HCT116 (cell line): ENCODE measurements at regions not wholly inside any gene's neighbourhood (a gene's known extent, or its start where the extent isn't known, plus 50 kb on each side); places are given as distances from the start of the nearest gene placed in this dataset.

Experiments
- ATAC-seq: fragments of 200-7000 bp; cut with Tn5 transposase; 2 replicates; pipeline ENCODE4 v1.9.1; 2020; ENCODE audit warnings: mild to moderate bottlenecking, moderate library complexity
- BruUV-seq: library from RNA; stranded (reverse); fragments of 400-500 nt; replicated peaks from 2 replicates; lab custom pipeline; 2021; lab: Mats Ljungman, UMichigan
- CTCF ChIA-PET: fragments of 300-600 bp; sonication (Branson Sonifier 250); formaldehyde crosslinking; loops from one replicate; lab custom pipeline; 2021; ENCODE audit warnings: antibody characterized with exemption; lab: Charles Lee
- POLR2A ChIA-PET: fragments of 300-600, 350-600 bp; sonication (Branson Sonifier 250); formaldehyde crosslinking; loops from one replicate; lab custom pipeline; 2021; ENCODE audit warnings: antibody characterized with exemption; lab: Charles Lee
- RAD21 ChIA-PET, 2 experiments: fragments of 300-600 bp; sonication (Branson Sonifier 250); formaldehyde crosslinking; loops; one replicate each; lab custom pipeline; 2023; ENCODE audit warnings: low total read pairs in 2 of 2; ENCODE audit not compliant: uncharacterized antibody in 2 of 2, unreplicated experiment in 2 of 2, low non-redundant PET in 1 of 2; lab: Charles Lee
- DNase-seq: peaks from one replicate; pipeline ENCODE4 v3.0.0-alpha.2; 2010; ENCODE audit warnings: low read depth, low spot score
- H2AFZ ChIP-seq: fragments of 200-600 bp; shearing (Covaris generic), sonication (generic); 2 replicates; pipeline ENCODE4 v1.6.1; 2017; ENCODE audit warnings: low read depth, mixed run types, mixed read lengths, antibody characterized with exemption, low read length; ENCODE audit not compliant: poor library complexity, severe bottlenecking
- H3K27ac ChIP-seq: 2 replicates; pipeline ENCODE4 v1.5.1; 2012; ENCODE audit warnings: low read depth, low read length
- H3K27me3 ChIP-seq: fragments of 200-600 bp; sonication (generic); 2 replicates; pipeline ENCODE4 v1.6.1; 2016; ENCODE audit warnings: mixed run types, low read length, mixed read lengths; ENCODE audit not compliant: insufficient read depth
- H3K36me3 ChIP-seq, 2 experiments: fragments of 200-500 bp in 1 of 2; fragments of 200-600 bp in 1 of 2; sonication (Bioruptor generic) in 1 of 2; sonication (generic) in 1 of 2; 2 replicates each; pipeline versions ENCODE4 v1.5.1 to v1.6.1; 2014 to 2016; ENCODE audit warnings: low read length in 2 of 2, inconsistent platforms in 1 of 2, mixed read lengths in 1 of 2, mixed run types in 1 of 2; ENCODE audit not compliant: insufficient read depth in 2 of 2, control insufficient read depth in 1 of 2
- H3K4me1 ChIP-seq, 2 experiments: fragments of 200-600 bp in 1 of 2; sonication (generic) in 1 of 2; 2 replicates each; pipeline versions ENCODE4 v1.5.1 to v1.6.1; 2012 to 2017; ENCODE audit warnings: low read length in 2 of 2, inconsistent platforms in 1 of 2, mild to moderate bottlenecking in 1 of 2, mixed read lengths in 1 of 2, mixed run types in 1 of 2, moderate library complexity in 1 of 2; ENCODE audit not compliant: insufficient read depth in 2 of 2, control insufficient read depth in 1 of 2
- H3K4me2 ChIP-seq: fragments of 200-600 bp; sonication (generic); 2 replicates; pipeline ENCODE4 v1.6.1; 2017; ENCODE audit warnings: mixed run types, low read length, mixed read lengths
- H3K4me3 ChIP-seq, 2 experiments: fragments of 200-600 bp in 1 of 2; sonication (generic) in 1 of 2; replicated peaks in 1 of 2; 2 replicates each; pipeline ENCODE4 v1.5.1; 2011 to 2016; ENCODE audit warnings: low read length in 2 of 2, control low read depth in 1 of 2, low read depth in 1 of 2, mild to moderate bottlenecking in 1 of 2, mixed read lengths in 1 of 2, mixed run types in 1 of 2
- H3K79me2 ChIP-seq: fragments of 200-600 bp; sonication (generic); 2 replicates; pipeline ENCODE4 v1.6.1; 2017; ENCODE audit warnings: mild to moderate bottlenecking, mixed run types, low read length, moderate library complexity, mixed read lengths; ENCODE audit not compliant: insufficient read depth
- H3K9ac ChIP-seq: fragments of 200-600 bp; sonication (generic); 2 replicates; pipeline ENCODE4 v1.6.1; 2016; ENCODE audit warnings: low read length, mixed read lengths
- H3K9me2 ChIP-seq: fragments of 200-600 bp; sonication (generic), shearing (Covaris generic); 2 replicates; pipeline ENCODE4 v1.6.1; 2017; ENCODE audit warnings: mixed run types, mild to moderate bottlenecking, moderate library complexity; ENCODE audit not compliant: insufficient read depth
- H3K9me3 ChIP-seq, 2 experiments: fragments of 200-500 bp in 1 of 2; fragments of 200-600 bp in 1 of 2; sonication (Bioruptor generic) in 1 of 2; sonication (generic) in 1 of 2; 2 replicates each; pipeline ENCODE4 v1.6.1; 2014 to 2017; ENCODE audit warnings: low read length in 2 of 2, mixed read lengths in 2 of 2, inconsistent platforms in 1 of 2, low read depth in 1 of 2, mild to moderate bottlenecking in 1 of 2, mixed run types in 1 of 2, moderate library complexity in 1 of 2; ENCODE audit not compliant: control insufficient read depth in 1 of 2, insufficient read depth in 1 of 2
- H4K20me1 ChIP-seq: fragments of 200-600 bp; sonication (generic), shearing (Covaris generic); 2 replicates; pipeline ENCODE4 v1.6.1; 2017; ENCODE audit warnings: mixed run types, mild to moderate bottlenecking, moderate library complexity; ENCODE audit not compliant: insufficient read depth
- CBX3 ChIP-seq: IDR thresholded peaks from 2 replicates; pipeline ENCODE4 v1.6.1; 2012; ENCODE audit warnings: low read depth
- CEBPB ChIP-seq: IDR thresholded peaks from 2 replicates; pipeline ENCODE4 v1.6.1; 2012; ENCODE audit warnings: low read depth
- ELF1 ChIP-seq: IDR thresholded peaks from 2 replicates; pipeline ENCODE4 v1.6.1; 2012; ENCODE audit warnings: low read depth, borderline replicate concordance
- EZH2 ChIP-seq: fragments of 200-600 bp; sonication (generic); IDR thresholded peaks from 2 replicates; pipeline ENCODE4 v1.6.1; 2017; ENCODE audit warnings: antibody characterized with exemption, mixed run types
- EZH2phosphoT487 ChIP-seq: fragments of 200-600 bp; IDR thresholded peaks from 2 replicates; pipeline ENCODE4 v1.6.1; 2018; ENCODE audit warnings: antibody characterized with exemption, borderline replicate concordance
- POLR2A ChIP-seq: IDR thresholded peaks from 2 replicates; pipeline ENCODE4 v1.7.0; 2011; ENCODE audit warnings: borderline replicate concordance; ENCODE audit not compliant: insufficient read depth, insufficient read length; ENCODE audit errors: extremely low read depth
- RAD21 ChIP-seq: IDR thresholded peaks from 2 replicates; pipeline ENCODE4 v1.6.1; 2012; ENCODE audit warnings: low read depth, mild to moderate bottlenecking
- SIN3A ChIP-seq: IDR thresholded peaks from 2 replicates; pipeline ENCODE4 v1.6.1; 2012; ENCODE audit warnings: low read depth
- SP1 ChIP-seq: IDR thresholded peaks from 2 replicates; pipeline ENCODE4 v1.6.1; 2012; ENCODE audit warnings: low read depth
- SRF ChIP-seq: IDR thresholded peaks from 2 replicates; pipeline ENCODE4 v1.6.1; 2012; ENCODE audit warnings: low read depth
- TCF7L2 ChIP-seq: IDR thresholded peaks from 2 replicates; pipeline ENCODE4 v1.7.0; 2011; ENCODE audit warnings: borderline replicate concordance, inconsistent platforms; ENCODE audit not compliant: insufficient read depth, insufficient read length; ENCODE audit errors: extremely low read depth
- YY1 ChIP-seq: IDR thresholded peaks from 2 replicates; pipeline ENCODE4 v1.6.1; 2011; ENCODE audit warnings: low read length, low read depth, moderate library complexity, mild to moderate bottlenecking; ENCODE audit not compliant: insufficient replicate concordance; ENCODE audit errors: extremely low read depth
- ZFX ChIP-seq: fragments of 450-650 bp; IDR thresholded peaks from 2 replicates; pipeline ENCODE4 v1.6.1; 2017
- intact Hi-C: fragments of 100-400 bp; cut with micrococcal nuclease; formaldehyde crosslinking; loops from 2 replicates; pipeline ENCODE4 v1.10.0; 2022
- TF ChIP-seq, protein P1 (sequence below): IDR thresholded peaks from 2 replicates; pipeline ENCODE4 v1.6.1; 2012; ENCODE audit warnings: low read depth
- TF ChIP-seq, protein P2 (sequence below): IDR thresholded peaks from 2 replicates; pipeline ENCODE4 v1.6.1; 2012
- TF ChIP-seq, protein P3 (sequence below): IDR thresholded peaks from 2 replicates; pipeline ENCODE4 v1.6.1; 2012

DNA sequence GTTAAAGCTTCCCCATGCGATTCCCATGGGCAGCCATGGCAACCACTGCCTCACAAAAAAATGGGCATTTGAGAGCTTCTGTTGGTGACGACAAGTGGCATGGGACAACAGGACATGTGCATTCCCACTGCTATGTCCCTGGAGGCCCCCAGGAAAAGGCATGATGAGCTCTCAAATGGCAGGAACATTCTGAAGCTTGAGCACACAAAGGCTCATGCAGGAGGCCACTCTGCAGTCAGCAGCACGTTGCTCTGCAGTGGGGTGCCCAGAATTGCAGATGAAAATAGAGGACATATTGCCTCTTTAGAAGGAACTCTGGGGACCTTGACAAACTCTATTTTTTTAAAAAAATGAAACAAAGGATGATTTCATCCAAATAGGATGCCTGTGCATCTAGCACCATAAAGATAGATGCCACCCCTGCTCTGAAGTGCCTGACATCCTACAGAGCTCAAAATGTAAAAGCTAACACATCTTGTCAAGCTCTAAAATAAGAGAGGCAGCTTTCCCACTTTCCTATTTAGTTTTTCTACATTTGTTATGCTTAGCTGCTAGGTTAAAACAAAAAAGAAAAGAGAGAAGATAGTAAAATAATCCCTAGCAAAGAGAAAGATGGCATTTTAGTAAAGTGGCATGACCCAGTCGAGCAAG lies 277.6 kb upstream of the ZC3H12C start:
- intact Hi-C loops, result no loop called here
- no peaks in the 10 kb centered on the region for H3K27me3 ChIP-seq
- TF ChIP-seq, protein P1, sequence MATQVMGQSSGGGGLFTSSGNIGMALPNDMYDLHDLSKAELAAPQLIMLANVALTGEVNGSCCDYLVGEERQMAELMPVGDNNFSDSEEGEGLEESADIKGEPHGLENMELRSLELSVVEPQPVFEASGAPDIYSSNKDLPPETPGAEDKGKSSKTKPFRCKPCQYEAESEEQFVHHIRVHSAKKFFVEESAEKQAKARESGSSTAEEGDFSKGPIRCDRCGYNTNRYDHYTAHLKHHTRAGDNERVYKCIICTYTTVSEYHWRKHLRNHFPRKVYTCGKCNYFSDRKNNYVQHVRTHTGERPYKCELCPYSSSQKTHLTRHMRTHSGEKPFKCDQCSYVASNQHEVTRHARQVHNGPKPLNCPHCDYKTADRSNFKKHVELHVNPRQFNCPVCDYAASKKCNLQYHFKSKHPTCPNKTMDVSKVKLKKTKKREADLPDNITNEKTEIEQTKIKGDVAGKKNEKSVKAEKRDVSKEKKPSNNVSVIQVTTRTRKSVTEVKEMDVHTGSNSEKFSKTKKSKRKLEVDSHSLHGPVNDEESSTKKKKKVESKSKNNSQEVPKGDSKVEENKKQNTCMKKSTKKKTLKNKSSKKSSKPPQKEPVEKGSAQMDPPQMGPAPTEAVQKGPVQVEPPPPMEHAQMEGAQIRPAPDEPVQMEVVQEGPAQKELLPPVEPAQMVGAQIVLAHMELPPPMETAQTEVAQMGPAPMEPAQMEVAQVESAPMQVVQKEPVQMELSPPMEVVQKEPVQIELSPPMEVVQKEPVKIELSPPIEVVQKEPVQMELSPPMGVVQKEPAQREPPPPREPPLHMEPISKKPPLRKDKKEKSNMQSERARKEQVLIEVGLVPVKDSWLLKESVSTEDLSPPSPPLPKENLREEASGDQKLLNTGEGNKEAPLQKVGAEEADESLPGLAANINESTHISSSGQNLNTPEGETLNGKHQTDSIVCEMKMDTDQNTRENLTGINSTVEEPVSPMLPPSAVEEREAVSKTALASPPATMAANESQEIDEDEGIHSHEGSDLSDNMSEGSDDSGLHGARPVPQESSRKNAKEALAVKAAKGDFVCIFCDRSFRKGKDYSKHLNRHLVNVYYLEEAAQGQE, result no peak
- TF ChIP-seq ZFX, result no peak
- TF ChIP-seq SRF, result no peak
- no peak for TF ChIP-seq YY1
- no peak for TF ChIP-seq ELF1
- TF ChIP-seq POLR2A, result no peak
- TF ChIP-seq CEBPB, result no peak
- TF ChIP-seq CBX3, result no peak
- TF ChIP-seq SIN3A, result no peak
- no peak for TF ChIP-seq TCF7L2
- TF ChIP-seq SP1, result no peak
- TF ChIP-seq RAD21, result no peak
- TF ChIP-seq, protein P2, sequence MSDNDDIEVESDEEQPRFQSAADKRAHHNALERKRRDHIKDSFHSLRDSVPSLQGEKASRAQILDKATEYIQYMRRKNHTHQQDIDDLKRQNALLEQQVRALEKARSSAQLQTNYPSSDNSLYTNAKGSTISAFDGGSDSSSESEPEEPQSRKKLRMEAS, result no peak
- no peak for TF ChIP-seq EZH2phosphoT487
- TF ChIP-seq, protein P3, sequence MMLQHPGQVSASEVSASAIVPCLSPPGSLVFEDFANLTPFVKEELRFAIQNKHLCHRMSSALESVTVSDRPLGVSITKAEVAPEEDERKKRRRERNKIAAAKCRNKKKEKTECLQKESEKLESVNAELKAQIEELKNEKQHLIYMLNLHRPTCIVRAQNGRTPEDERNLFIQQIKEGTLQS, result no peak
- no peak for TF ChIP-seq EZH2

More for the DNA sequence above, 277.6 kb upstream of the ZC3H12C start:
- Histone ChIP-seq H3K79me2 (no peaks in the 10 kb centered on the region), H4K20me1 (no peaks in the 10 kb centered on the region), H3K9me2 (no peaks in the 10 kb centered on the region), H3K4me2 (no peak overlapping the region), H3K4me3 (no peak overlapping the region), H3K4me1 (no peaks in the 10 kb centered on the region), H3K27ac (no peak overlapping the region), H3K9ac (no peak overlapping the region), H2AFZ (no peak overlapping the region), H3K9me3 (no peaks in the 10 kb centered on the region), H3K36me3 (no peaks in the 10 kb centered on the region)
- ChIA-PET POLR2A (no interaction called here), CTCF (no interaction called here), RAD21 (no interaction called here)
- no peak for ATAC-seq
- DNase-seq, result no peak
- BruUV-seq, result no TSS peak
